Hypothalamus (tissue), 51 donors: ENCODE measurements at regions not wholly inside any gene's neighbourhood (a gene's known extent, or its start where the extent isn't known, plus 50 kb on each side); places are given as distances from the start of the nearest gene placed in this dataset.

ENCODE experiments used
- DNase-seq, 51 donors: peaks; one replicate each; lab custom pipeline; 2025; lab: John Stamatoyannopoulos, UW

GRCh38 chrX:68931345-68931744, 102.5 kb downstream of the EFNB1 start:
- no peak for DNase-seq

- no peak for DNase-seq
Measured at GRCh38 chrX:68930542-68931317, 101.9 kb downstream of the EFNB1 start.

DNA sequence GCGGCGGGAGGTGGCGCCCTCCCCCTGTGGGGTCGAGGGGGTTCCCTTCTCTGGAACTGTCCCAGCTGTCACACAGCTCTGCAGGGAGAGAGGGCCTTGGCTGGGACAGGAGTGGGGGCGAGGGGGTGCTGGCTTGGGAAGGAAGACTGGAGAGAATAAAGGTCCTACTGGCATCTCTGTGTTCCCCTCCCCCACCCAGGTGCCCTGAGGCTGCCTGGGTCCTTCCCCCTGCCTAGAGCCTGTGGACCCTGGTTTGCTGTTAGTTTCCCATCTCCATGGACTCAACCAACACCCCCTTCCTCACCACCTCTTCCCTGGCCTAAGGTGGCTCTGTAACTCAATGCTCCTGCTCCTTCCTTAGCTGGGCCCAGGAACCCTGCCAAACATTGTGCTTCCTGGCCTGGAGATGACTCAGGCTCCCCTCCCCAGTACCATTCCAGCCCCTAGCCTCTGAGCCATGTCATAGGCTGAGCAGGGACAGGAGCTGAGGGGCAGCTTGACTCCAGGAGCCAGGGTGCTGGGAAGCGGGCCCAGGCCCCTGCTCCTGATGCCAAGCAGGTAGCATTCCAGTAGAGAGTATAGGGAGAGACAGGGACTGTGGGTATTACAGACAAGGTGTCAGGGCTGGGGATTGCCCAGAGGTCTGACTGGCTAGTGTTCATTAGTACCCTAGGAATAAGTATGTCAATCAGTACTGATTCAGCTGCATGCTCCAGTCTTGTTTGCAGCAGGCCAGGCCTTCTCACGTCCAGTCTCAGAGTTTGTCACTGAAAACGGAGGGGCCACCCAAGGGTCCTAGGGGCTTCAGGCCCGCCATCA, 100.7 kb downstream of the EFNB1 start:
- DNase-seq, result no peak

- DNase-seq, result no peak
Measured at GRCh38 chrX:68928401-68928800, 99.6 kb downstream of the EFNB1 start.

GRCh38 chrX:68927178-68927577, 98.4 kb downstream of the EFNB1 start:
- DNase-seq, result no peak

DNA sequence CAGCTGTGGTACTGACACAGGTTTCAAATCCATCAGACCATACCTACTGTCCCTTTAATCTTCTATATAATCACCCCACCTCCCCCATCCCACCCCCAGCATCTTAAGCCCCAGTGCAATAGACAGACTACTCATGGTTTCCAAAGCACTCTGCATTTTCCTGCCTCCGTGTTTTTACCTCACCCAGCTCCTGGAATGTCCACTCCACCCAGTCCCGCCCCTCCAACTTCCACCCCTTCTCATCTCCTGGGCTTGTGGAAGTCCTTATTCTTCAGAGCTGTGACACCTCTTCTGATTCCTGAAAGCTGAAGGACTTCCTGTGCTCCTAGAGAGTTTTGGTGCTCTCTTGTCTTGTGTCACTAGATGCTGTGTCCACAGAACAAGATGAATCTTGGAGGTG, 94.3 kb downstream of the EFNB1 start:
- no peak for DNase-seq

GRCh38 chrX:68922013-68922412, 93.2 kb downstream of the EFNB1 start:
- DNase-seq, result no peak

DNA sequence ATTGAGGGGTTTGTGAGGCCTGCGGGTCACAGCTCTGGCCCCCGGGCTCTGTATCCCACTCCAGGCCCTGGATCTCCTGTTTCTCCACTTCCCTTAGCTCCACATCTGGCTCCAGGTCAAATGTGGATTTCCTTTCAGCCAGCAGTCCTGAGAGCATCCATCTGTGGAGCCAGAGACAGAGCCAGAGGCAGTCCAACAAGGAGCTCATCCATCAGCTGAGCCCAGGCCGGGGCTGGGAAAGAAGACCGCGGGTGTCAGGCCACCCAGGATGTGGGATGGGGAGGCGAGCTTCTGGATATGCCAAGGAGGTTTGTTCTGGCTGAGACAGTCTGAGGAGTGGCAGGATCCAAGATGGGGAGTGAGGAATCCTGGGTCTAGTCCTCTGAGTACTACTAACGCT, 91.7 kb downstream of the EFNB1 start:
- no peak for DNase-seq

DNA sequence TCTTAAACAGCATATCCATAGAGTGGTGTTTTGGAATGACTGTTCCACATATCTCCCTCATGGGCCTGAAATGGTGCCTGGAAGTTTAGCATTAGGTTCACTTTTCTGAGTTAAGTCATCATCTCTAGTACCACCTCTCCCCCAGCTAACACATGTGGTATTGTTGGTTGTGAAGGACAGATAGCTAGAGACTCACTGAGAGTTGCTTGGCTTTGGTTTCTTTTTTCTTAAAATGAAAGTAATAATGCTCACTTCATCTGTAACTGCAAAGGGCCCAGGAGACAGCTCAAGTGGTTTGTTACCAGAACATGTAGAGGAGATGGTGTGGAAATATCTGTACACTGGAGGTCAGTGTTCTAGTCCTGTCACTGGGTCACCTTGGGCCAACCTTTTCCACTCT, 90.9 kb downstream of the EFNB1 start:
- DNase-seq, result no peak

DNA sequence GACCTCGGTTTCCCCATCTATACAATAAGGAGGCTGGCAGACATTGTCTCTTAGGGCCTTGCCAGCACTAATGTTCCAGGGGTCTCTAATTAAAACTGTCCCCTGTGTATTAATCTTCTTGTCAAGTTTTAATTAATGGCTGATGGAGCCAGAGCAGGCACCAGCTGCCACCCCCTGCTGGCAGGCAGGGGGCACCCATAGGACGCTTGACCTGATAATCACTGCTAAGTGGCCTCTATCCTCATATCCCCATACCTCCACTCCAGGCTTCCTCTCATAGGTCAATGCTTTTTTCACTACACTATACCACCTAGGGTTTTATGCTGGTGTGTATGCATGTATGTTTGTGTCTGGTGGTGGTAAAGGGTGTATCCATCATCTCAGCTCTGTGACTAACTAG, 89.4 kb downstream of the EFNB1 start:
- no peak for DNase-seq

DNA sequence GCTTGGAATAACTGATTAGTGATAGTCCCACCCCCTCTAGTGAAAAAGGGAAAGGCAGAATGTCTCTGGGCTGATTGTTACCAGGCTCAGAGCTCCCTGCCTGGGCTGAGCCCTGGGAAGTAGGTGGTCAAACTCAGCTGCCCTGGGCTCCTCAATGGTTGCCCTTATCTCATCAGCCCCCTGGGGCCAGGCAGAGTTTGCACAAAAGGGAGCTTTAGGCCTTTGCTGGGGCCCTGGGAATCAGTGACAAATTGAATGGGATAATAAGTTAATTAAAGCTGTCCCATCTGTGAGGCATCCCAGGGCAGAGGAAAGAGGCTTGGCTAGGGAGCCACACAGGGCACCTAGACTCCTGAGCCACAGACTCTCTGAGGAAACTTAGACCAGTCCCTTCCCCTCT, 89.0 kb downstream of the EFNB1 start:
- DNase-seq, result no peak

DNA sequence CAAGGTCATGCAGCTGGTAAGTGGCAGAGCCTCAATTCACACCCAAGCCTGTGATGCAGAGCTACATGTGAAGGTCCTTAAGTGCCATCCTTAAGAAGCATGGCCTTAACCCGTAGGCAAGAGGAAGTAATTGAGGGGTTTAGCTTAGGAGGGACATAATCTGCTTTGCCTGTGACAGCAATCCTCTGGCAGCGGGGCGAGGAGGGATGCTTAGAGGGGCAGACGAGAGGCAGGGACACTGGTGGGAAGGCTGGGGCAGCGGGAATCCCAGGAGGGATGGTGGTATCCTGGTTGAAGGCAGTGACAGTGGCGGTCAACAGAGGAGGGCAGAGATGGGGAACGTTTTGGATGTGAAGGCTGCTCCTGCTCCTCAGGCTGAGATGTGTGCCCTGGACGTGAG, 88.1 kb downstream of the EFNB1 start:
- DNase-seq, result no peak

DNA sequence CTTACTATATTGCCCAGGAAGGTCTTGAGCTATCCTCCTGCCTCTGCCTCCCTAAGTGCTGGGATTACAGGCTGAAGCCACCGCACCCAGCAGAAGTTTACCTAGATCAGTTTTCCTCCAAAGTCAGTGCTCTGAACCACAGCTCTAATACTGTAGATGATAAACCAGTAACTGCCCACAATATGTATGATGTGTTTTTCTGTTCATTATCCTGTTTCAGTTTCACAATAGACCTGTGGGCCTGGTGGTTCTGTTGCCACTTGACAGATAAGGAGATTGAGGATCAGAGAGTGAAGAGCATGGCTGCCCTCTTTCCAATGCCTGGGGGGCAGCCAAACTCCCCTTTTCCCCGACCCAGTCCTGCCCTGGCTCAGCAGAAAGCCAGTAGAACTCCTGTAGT, 87.0 kb downstream of the EFNB1 start:
- DNase-seq, result no peak

- DNase-seq, result no peak
Measured at GRCh38 chrX:68914479-68914946, 85.7 kb downstream of the EFNB1 start.

- no peak for DNase-seq
Measured at GRCh38 chrX:68913249-68913547, 84.4 kb downstream of the EFNB1 start.

DNA sequence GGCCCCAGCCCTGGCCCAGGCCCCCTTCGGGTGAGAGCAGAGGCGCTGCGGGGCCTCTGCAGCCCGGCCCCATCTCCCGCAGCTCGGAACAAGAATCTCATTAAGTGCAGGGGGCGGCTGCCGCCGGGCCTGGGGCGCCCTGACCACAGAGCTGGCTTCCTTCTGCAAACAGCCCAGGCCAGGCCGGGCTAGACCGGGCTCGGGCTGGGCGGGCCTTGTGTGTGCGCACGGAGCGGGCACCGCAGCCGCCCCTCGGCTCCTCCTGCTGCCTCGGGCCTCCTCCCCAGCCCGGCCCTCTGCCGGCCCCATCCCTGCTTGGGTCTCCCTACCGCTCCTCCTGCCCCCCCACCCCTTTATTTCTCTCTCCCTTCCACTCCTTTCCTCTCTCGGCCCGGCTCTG, 83.3 kb downstream of the EFNB1 start:
- no peak for DNase-seq

DNA sequence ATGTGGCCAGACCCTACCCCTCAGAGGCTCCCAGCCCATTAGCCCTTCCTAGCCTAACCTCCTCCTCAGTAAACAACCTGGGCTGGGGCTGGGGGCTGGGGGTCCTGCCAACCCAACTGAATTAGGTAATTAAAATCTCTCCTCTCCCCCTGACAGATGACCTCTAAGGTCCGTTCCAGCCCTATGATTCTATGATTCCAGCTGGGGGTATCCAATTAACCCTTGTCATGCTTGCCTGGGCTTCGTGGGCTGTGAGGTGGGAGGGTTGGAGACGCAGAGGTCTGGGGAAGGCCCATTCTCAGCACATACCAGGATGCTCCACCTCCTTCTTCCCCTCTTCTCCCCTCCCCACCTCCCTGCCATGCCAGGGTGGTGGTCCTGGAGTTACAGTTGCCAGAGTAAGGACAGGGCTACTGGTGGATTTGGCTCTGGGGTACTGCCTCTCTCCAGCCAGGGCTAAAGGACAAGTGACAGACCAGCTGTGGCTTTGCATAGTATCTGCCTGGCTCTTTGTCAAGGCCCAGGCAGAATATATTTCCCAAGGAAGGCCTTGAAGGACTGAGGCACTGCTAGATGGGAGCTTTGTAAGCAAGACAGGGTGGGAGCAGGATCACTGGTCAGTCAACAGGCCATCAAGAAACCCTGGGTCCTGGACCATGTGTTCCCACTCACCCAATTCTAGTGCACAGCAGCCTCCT, 82.1 kb downstream of the EFNB1 start:
- DNase-seq, result no peak

DNA sequence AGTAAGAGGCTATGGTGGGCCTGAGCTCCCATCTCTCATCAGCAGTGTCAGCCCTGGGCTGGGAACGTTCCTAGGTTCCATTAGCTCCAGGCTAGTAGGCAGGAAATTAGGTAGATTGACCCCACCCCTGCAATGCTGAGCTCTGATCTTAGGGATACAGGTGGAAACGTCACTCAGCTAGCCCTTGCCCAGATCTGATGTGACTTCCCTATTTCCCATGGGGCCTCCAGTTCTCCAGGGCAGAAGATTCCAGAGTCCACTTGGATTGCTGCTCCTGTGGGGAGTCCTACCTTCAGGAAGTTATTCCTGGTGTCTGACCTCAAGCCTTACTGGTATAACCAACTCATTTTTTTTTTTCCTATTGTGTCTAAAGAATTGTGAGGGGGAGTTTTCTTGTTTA, 81.1 kb downstream of the EFNB1 start:
- no peak for DNase-seq

DNA sequence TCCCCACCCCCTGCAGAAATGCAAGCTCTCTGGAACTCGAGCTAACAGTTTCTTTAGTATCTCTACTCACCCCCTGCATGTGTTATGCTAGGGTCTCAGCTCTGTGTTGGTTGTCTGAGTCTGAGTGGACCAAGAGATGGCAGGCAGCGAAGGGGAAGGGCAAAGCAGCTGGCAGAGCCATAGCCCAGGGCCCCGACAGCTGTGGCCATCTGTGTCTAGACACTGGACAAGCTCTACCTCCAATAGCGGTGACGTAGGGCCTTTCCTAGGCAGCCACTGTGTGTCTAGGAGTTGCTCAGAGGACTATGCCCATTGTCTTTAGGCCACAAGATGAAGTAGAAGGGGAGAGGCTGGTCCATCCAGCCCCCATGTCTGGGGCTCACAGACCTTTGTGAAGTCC, 79.2 kb downstream of the EFNB1 start:
- no peak for DNase-seq

- no peak for DNase-seq
Measured at GRCh38 chrX:68902706-68903504, 74.1 kb downstream of the EFNB1 start.

DNA sequence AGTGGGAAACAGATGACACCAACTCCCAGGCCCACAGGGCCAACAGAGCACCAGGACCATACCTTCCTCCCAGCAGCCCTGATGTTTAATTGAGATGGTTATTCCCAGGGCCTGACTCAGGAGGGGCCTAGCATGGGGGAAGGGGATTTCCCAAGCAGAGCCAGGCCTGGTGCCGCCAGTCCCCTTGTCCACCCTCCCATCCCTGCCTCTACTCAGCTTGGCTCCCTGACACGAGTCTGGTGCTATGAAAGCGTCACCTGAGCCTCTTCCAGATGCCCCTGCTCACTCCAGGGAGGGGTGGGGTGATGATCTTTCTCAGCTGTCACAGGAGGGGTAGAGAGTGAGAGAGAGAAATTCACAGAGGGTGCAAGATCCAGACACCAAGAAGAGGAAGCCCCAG, 72.7 kb downstream of the EFNB1 start:
- no peak for DNase-seq
